GM18870 (cell line): ENCODE measurements at regions not wholly inside any gene's neighbourhood (a gene's known extent, or its start where the extent isn't known, plus 50 kb on each side); places are given as distances from the start of the nearest gene placed in this dataset.
"Not testable (repeated sequence)": the region's sequence is repeated elsewhere in the genome, so short reads cannot be mapped to it uniquely, and the experiment has no call there.

ENCODE experiments used
- ATAC-seq: cut with Tn5 transposase; IDR thresholded peaks from one replicate; pipeline ENCODE4 v1.9.1; 2021; ENCODE audit warnings: moderate library complexity; ENCODE audit not compliant: unreplicated experiment

- no peak for ATAC-seq
These were observed 356.4 kb upstream of the ADAMTS5 start for GRCh38 chr21:27323331-27323730.

DNA sequence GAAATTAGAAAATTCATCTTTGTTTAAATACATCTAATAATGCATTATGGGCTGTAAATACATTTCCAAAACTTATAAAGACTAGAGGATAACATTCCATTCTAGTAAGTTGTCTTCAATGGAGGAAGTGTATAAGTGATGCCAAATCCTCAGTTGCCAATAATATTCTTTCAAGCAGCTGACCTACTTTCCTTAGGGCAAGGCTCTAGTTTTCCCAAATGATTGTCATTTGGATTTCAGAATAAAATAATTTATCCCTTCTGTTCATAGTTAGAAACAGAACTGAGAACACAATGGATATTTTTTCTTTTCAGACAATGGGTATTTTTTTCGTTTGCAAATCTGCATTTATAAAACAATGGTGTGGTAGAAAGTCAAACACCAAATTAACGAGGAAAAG lies 354.9 kb upstream of the ADAMTS5 start:
- ATAC-seq = no peak

GRCh38 chr21:27320868-27321267 lies 354.0 kb upstream of the ADAMTS5 start:
- ATAC-seq = no peak

- ATAC-seq = not testable (repeated sequence)
These were observed 350.7 kb upstream of the ADAMTS5 start for GRCh38 chr21:27317601-27318000.

DNA sequence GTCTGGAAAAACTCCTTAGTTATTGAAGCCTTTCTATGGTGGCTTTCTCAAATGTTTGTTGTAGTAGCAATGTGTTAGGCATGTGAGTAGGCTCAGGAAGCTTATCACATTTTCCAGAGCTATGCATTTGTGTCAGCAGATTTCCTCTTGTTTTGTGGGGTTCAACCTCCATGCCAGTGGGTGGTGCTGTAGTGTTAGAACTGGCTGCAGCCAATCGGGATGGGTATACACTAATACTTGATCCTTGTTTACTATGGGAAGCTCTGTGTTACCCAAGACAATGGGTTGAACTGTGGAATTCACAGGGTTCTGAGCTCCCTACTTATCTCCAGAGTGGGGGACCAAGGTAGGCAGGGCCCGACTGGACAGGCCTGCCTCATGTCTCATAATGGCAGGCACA lies 348.5 kb upstream of the ADAMTS5 start:
- ATAC-seq = no peak

GRCh38 chr21:27314131-27314530 lies 347.2 kb upstream of the ADAMTS5 start:
- ATAC-seq = no peak

- no peak for ATAC-seq
These were observed 340.2 kb upstream of the ADAMTS5 start for GRCh38 chr21:27306791-27307775.

GRCh38 chr21:27306206-27306605 lies 339.3 kb upstream of the ADAMTS5 start:
- no peak for ATAC-seq

- ATAC-seq = no peak
These were observed 334.3 kb upstream of the ADAMTS5 start for GRCh38 chr21:27301220-27301619.

- no peak for ATAC-seq
These were observed 333.9 kb upstream of the ADAMTS5 start for GRCh38 chr21:27300770-27301169.

DNA sequence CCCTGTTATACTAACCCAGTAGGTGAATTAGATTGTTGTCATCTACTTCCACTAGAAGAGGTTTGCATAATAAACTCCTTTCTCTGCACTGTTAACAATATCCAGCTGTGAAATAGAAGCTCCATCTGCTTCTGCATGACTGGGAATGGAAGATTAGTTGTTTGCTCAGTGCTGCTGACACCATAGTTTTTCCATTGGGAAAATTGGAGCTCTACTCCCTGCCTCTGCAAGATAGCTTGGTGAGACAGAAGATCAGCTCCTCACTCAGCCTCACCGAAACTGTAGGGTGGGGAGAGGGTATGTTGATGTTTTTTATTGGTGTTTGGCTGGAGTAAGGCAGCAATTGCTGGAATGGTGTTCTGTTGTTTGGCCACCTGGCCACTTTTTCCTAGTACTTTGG lies 331.6 kb upstream of the ADAMTS5 start:
- no peak for ATAC-seq

GRCh38 chr21:27293239-27293638 lies 326.4 kb upstream of the ADAMTS5 start:
- no peak for ATAC-seq

DNA sequence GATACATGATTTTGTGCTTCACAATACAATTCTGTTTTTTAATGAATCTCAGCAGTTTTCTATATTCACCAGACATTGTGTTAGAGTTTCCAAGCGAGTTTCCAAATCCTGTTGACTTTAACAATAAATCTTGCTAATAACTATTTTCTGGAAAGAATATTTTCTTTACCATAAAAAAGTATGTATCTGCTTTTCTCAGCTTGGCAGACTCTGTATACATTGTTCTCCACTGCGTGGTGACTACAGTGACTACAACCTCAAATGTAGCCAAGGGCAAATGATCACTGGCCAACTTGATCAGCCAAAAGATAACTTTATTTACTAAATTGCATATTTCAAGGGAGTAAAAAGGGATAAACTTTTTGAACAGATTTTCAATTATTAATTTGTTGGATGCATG lies 325.9 kb upstream of the ADAMTS5 start:
- ATAC-seq = no peak

GRCh38 chr21:27292229-27292628 lies 325.3 kb upstream of the ADAMTS5 start:
- no peak for ATAC-seq

- ATAC-seq = no peak
These were observed 324.1 kb upstream of the ADAMTS5 start for GRCh38 chr21:27291006-27291405.

- no peak for ATAC-seq
These were observed 323.1 kb upstream of the ADAMTS5 start for GRCh38 chr21:27290028-27290427.

DNA sequence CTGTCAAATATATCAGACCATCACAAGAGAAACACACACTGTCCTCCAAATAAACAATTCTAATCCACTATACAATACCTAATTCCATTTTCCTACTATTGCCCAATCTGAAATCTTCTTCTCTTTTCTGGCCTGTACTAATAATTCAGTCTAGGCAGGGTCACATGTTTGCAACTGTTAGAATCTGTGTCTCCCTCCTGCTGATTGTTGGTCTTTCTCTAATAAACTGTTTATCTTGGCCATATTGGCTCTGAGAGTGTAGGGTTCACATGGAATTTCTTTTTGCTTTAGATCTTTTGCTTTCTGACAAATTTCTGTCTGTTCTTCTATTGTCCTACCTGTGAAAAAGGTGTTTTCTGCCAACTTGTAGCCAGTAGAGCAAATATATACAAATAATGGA lies 319.9 kb upstream of the ADAMTS5 start:
- no peak for ATAC-seq

GRCh38 chr21:27277110-27277509 lies 310.2 kb upstream of the ADAMTS5 start:
- no peak for ATAC-seq

GRCh38 chr21:27275294-27275927 lies 308.5 kb upstream of the ADAMTS5 start:
- no peak for ATAC-seq

- no peak for ATAC-seq
These were observed 302.8 kb upstream of the ADAMTS5 start for GRCh38 chr21:27269644-27270043.

DNA sequence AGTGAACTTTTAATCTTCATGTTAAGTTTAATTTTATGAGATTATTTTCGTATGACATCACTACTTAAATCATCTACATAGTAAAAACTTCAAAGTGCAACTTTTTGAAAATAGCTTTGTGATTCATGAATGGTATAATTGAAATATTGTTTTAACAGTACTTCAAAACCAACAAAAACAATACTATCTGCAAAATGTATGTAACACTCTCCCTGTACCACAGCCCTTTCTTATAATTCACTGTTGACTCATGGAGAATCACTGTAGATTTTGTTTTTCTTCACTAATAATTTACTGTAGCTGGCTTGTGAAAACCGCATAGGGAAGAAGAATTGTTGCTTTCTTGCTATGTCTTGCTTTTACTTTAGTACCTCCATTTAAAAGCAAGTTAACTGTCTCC lies 301.4 kb upstream of the ADAMTS5 start:
- ATAC-seq = no peak

DNA sequence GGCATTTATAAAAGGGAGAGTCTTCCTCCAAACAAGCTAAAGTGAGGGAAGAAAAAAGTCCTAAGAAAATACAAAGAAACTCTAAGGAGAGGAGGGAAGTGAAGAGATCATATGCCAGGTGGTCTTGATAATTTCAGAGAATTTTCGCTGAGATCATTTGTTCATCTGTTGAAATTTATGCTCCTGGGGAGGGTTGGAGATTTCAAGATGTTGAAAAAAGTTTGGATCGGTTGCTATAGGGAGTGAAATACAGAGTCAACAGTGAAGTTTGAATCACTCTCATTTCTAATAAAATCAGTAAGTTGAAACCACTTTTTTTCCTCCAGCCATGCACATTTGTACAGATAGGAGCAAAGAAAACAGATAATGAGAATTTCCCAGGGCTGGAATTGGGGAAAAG lies 299.1 kb upstream of the ADAMTS5 start:
- ATAC-seq = no peak
